GDM1 (cell line): ENCODE measurements at regions not wholly inside any gene's neighbourhood (a gene's known extent, or its start where the extent isn't known, plus 50 kb on each side); places are given as distances from the start of the nearest gene placed in this dataset.
A peak's percentile ranks its signal among the peaks of the same experiment; 100 is the strongest.

Experiments used
- DNase-seq: peaks from one replicate; lab custom pipeline; 2025; lab: John Stamatoyannopoulos, UW

- DNase-seq, result no peak
These were observed 675.8 kb downstream of the DIAPH3 start for GRCh38 chr13:59487883-59488282.

- no peak for DNase-seq
These were observed 675.3 kb downstream of the DIAPH3 start for GRCh38 chr13:59488436-59488835.

- DNase-seq, result no peak
These were observed 673.1 kb downstream of the DIAPH3 start for GRCh38 chr13:59490651-59491050.

- DNase-seq, result no peak
These were observed 671.6 kb downstream of the DIAPH3 start for GRCh38 chr13:59492030-59492636.

GRCh38 chr13:59493436-59493965, 670.2 kb downstream of the DIAPH3 start:
- DNase-seq, result no peak

- no peak for DNase-seq
These were observed 669.6 kb downstream of the DIAPH3 start for GRCh38 chr13:59494151-59494550.

- DNase-seq, result no peak
These were observed 669.2 kb downstream of the DIAPH3 start for GRCh38 chr13:59494560-59494970.

- no peak for DNase-seq
These were observed 668.4 kb downstream of the DIAPH3 start for GRCh38 chr13:59495299-59495698.

- no peak for DNase-seq
These were observed 667.7 kb downstream of the DIAPH3 start for GRCh38 chr13:59495936-59496512.

- no peak for DNase-seq
These were observed 666.0 kb downstream of the DIAPH3 start for GRCh38 chr13:59497621-59498247.

- DNase-seq, result no peak
These were observed 662.7 kb downstream of the DIAPH3 start for GRCh38 chr13:59501004-59501403.

- DNase-seq, result no peak
These were observed 659.3 kb downstream of the DIAPH3 start for GRCh38 chr13:59504407-59504806.

- DNase-seq, result no peak
These were observed 653.3 kb downstream of the DIAPH3 start for GRCh38 chr13:59510386-59510785.

- no peak for DNase-seq
These were observed 650.0 kb downstream of the DIAPH3 start for GRCh38 chr13:59513686-59514085.

GRCh38 chr13:59514316-59514715, 649.4 kb downstream of the DIAPH3 start:
- no peak for DNase-seq

- DNase-seq, result no peak
These were observed 643.9 kb downstream of the DIAPH3 start for GRCh38 chr13:59519819-59520218.

GRCh38 chr13:59521549-59521948, 642.2 kb downstream of the DIAPH3 start:
- no peak for DNase-seq

- DNase-seq, result no peak
These were observed 641.1 kb downstream of the DIAPH3 start for GRCh38 chr13:59522652-59523051.

GRCh38 chr13:59527500-59527899, 636.2 kb downstream of the DIAPH3 start:
- DNase-seq, result no peak

- DNase-seq, result peak; percentile 55
These were observed 632.1 kb downstream of the DIAPH3 start for GRCh38 chr13:59531571-59532091.

- DNase-seq, result no peak
These were observed 631.3 kb downstream of the DIAPH3 start for GRCh38 chr13:59532405-59532804.

GRCh38 chr13:59533561-59534555, 629.9 kb downstream of the DIAPH3 start:
- DNase-seq, result no peak
